ENCODE measurements at regions not wholly inside any gene's neighbourhood (a gene's known extent, or its start where the extent isn't known, plus 50 kb on each side); places are given as distances from the start of the nearest gene placed in this dataset.

DNA sequence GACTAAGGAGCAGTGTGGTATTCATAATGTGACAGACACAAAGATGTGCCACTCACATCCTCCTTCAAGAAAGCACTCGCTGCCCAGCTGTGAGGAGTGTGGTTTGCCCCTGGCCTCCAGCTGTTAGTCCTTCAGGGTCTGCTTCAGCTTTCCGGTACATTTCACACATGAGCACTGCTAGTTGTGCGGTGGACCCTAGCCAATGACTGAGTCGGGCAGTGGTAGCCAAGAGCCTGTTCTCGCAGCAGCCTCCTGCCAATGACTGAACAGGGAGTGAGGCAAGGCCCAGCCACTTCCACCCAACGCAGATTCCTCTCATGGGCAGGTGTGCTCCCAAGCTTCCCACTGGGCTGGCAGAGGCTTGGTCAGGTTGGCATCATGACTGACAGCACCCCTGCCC lies 254.3 kb downstream of the RBM43 start:
- TF ChIP-seq, protein P1, sequence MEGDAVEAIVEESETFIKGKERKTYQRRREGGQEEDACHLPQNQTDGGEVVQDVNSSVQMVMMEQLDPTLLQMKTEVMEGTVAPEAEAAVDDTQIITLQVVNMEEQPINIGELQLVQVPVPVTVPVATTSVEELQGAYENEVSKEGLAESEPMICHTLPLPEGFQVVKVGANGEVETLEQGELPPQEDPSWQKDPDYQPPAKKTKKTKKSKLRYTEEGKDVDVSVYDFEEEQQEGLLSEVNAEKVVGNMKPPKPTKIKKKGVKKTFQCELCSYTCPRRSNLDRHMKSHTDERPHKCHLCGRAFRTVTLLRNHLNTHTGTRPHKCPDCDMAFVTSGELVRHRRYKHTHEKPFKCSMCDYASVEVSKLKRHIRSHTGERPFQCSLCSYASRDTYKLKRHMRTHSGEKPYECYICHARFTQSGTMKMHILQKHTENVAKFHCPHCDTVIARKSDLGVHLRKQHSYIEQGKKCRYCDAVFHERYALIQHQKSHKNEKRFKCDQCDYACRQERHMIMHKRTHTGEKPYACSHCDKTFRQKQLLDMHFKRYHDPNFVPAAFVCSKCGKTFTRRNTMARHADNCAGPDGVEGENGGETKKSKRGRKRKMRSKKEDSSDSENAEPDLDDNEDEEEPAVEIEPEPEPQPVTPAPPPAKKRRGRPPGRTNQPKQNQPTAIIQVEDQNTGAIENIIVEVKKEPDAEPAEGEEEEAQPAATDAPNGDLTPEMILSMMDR (IDR thresholded peaks at IDR 0.05; ENCODE audit: low read depth, low read length, missing input control) = no peak
- TF ChIP-seq GABPA (IDR thresholded peaks at IDR 0.05 in 1 of 2, conservative IDR thresholded peaks at IDR 0.05 in 1 of 2) = no peak
- no peak for TF ChIP-seq RXRA (IDR thresholded peaks at IDR 0.05)
- TF ChIP-seq NR2F2 (IDR thresholded peaks at IDR 0.05) = no peak
- no peak for TF ChIP-seq YY1 (IDR thresholded peaks at IDR 0.05)
- no peak for TF ChIP-seq RAD21 (IDR thresholded peaks at IDR 0.05)
- TF ChIP-seq JUND (IDR thresholded peaks at IDR 0.05) = no peak
- no peak for TF ChIP-seq EGR1 (IDR thresholded peaks at IDR 0.05; ENCODE audit: low read depth in 2 of 2)
- TF ChIP-seq TAF1 (conservative IDR thresholded peaks at IDR 0.05) = no peak
- TF ChIP-seq, protein P2, sequence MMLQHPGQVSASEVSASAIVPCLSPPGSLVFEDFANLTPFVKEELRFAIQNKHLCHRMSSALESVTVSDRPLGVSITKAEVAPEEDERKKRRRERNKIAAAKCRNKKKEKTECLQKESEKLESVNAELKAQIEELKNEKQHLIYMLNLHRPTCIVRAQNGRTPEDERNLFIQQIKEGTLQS (IDR thresholded peaks at IDR 0.05) = no peak
- TF ChIP-seq, protein P3, sequence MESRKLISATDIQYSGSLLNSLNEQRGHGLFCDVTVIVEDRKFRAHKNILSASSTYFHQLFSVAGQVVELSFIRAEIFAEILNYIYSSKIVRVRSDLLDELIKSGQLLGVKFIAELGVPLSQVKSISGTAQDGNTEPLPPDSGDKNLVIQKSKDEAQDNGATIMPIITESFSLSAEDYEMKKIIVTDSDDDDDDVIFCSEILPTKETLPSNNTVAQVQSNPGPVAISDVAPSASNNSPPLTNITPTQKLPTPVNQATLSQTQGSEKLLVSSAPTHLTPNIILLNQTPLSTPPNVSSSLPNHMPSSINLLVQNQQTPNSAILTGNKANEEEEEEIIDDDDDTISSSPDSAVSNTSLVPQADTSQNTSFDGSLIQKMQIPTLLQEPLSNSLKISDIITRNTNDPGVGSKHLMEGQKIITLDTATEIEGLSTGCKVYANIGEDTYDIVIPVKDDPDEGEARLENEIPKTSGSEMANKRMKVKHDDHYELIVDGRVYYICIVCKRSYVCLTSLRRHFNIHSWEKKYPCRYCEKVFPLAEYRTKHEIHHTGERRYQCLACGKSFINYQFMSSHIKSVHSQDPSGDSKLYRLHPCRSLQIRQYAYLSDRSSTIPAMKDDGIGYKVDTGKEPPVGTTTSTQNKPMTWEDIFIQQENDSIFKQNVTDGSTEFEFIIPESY (IDR thresholded peaks at IDR 0.05) = no peak
- TF ChIP-seq, protein P4, sequence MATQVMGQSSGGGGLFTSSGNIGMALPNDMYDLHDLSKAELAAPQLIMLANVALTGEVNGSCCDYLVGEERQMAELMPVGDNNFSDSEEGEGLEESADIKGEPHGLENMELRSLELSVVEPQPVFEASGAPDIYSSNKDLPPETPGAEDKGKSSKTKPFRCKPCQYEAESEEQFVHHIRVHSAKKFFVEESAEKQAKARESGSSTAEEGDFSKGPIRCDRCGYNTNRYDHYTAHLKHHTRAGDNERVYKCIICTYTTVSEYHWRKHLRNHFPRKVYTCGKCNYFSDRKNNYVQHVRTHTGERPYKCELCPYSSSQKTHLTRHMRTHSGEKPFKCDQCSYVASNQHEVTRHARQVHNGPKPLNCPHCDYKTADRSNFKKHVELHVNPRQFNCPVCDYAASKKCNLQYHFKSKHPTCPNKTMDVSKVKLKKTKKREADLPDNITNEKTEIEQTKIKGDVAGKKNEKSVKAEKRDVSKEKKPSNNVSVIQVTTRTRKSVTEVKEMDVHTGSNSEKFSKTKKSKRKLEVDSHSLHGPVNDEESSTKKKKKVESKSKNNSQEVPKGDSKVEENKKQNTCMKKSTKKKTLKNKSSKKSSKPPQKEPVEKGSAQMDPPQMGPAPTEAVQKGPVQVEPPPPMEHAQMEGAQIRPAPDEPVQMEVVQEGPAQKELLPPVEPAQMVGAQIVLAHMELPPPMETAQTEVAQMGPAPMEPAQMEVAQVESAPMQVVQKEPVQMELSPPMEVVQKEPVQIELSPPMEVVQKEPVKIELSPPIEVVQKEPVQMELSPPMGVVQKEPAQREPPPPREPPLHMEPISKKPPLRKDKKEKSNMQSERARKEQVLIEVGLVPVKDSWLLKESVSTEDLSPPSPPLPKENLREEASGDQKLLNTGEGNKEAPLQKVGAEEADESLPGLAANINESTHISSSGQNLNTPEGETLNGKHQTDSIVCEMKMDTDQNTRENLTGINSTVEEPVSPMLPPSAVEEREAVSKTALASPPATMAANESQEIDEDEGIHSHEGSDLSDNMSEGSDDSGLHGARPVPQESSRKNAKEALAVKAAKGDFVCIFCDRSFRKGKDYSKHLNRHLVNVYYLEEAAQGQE (IDR thresholded peaks at IDR 0.05) = no peak

Data from liver (tissue), 3 donors.